ENCODE measurements at regions not wholly inside any gene's neighbourhood (a gene's known extent, or its start where the extent isn't known, plus 50 kb on each side); places are given as distances from the start of the nearest gene placed in this dataset.

- H3K9ac ChIP-seq (ENCODE audit: low read length), result no peak overlapping the region
- TF ChIP-seq SMC3 (conservative IDR thresholded peaks at IDR 0.05; ENCODE audit: poor library complexity) (no peak), EP300 (conservative IDR thresholded peaks at IDR 0.05; ENCODE audit: poor library complexity, severe bottlenecking) (no peak), REST (IDR thresholded peaks at IDR 0.05; ENCODE audit: borderline replicate concordance) (no peak), TAF1 (IDR thresholded peaks at IDR 0.05; ENCODE audit: low read depth) (no peak), POLR2AphosphoS5 (IDR thresholded peaks at IDR 0.05) (no peak), EZH2 (IDR thresholded peaks at IDR 0.05; ENCODE audit: borderline replicate concordance, insufficient read depth, low read length, poor library complexity, severe bottlenecking) (no peak), CTCF (IDR thresholded peaks at IDR 0.05; ENCODE audit: poor library complexity, severe bottlenecking) (no peak), MXI1 (conservative IDR thresholded peaks at IDR 0.05; ENCODE audit: poor library complexity, severe bottlenecking) (no peak), RAD21 (conservative IDR thresholded peaks at IDR 0.05) (no peak)
- H2AFZ ChIP-seq (ENCODE audit: low read depth, low read length), result no peak overlapping the region
- no peaks in the 10 kb centered on the region for H3F3A ChIP-seq (ENCODE audit: insufficient read depth, low read length, poor library complexity, severe bottlenecking)
- no peak overlapping the region for H3K4me2 ChIP-seq (ENCODE audit: low read length)
- H3K9me2 ChIP-seq (ENCODE audit: insufficient read depth, low read length), result no peaks in the 10 kb centered on the region
- H3K36me3 ChIP-seq (ENCODE audit: insufficient read depth, low read length), result no peaks in the 10 kb centered on the region
- no peaks in the 10 kb centered on the region for H3K27me3 ChIP-seq (ENCODE audit: insufficient read depth, low read depth, low read length)
- no peaks in the 10 kb centered on the region for H4K20me1 ChIP-seq (ENCODE audit: insufficient read depth)
- H3K27ac ChIP-seq (ENCODE audit: low read length), result no peak overlapping the region
- H3K9me3 ChIP-seq (ENCODE audit: low read length), result no peaks in the 10 kb centered on the region
- H3K4me3 ChIP-seq (ENCODE audit: low read length), result no peak overlapping the region
- H3K79me2 ChIP-seq (replicated peaks; ENCODE audit: insufficient read depth, low read length), result no peaks in the 10 kb centered on the region
Measured at GRCh38 chr10:113272511-113272910, 280.3 kb upstream of the HABP2 start.

- Histone ChIP-seq H3K4me3 (ENCODE audit: low read length) (no peak overlapping the region), H3F3A (ENCODE audit: insufficient read depth, low read length, poor library complexity, severe bottlenecking) (no peaks in the 10 kb centered on the region), H3K79me2 (replicated peaks; ENCODE audit: insufficient read depth, low read length) (no peaks in the 10 kb centered on the region), H3K27me3 (ENCODE audit: insufficient read depth, low read depth, low read length) (no peaks in the 10 kb centered on the region), H3K27ac (ENCODE audit: low read length) (no peak overlapping the region), H4K20me1 (ENCODE audit: insufficient read depth) (no peaks in the 10 kb centered on the region), H3K9me3 (ENCODE audit: low read length) (no peaks in the 10 kb centered on the region), H3K4me2 (ENCODE audit: low read length) (no peak overlapping the region), H3K9me2 (ENCODE audit: insufficient read depth, low read length) (no peaks in the 10 kb centered on the region), H3K36me3 (ENCODE audit: insufficient read depth, low read length) (no peaks in the 10 kb centered on the region), H2AFZ (ENCODE audit: low read depth, low read length) (no peak overlapping the region), H3K9ac (ENCODE audit: low read length) (no peak overlapping the region)
- TF ChIP-seq SMC3 (conservative IDR thresholded peaks at IDR 0.05; ENCODE audit: poor library complexity) (no peak), REST (IDR thresholded peaks at IDR 0.05; ENCODE audit: borderline replicate concordance) (no peak), EZH2 (IDR thresholded peaks at IDR 0.05; ENCODE audit: borderline replicate concordance, insufficient read depth, low read length, poor library complexity, severe bottlenecking) (no peak), RAD21 (conservative IDR thresholded peaks at IDR 0.05) (no peak), TAF1 (IDR thresholded peaks at IDR 0.05; ENCODE audit: low read depth) (no peak)
Measured at GRCh38 chr10:113273181-113274163, 279.4 kb upstream of the HABP2 start.
